GM23338 (cell line): ENCODE measurements at regions not wholly inside any gene's neighbourhood (a gene's known extent, or its start where the extent isn't known, plus 50 kb on each side); places are given as distances from the start of the nearest gene placed in this dataset.

Experiments used
- ATAC-seq: fragments of 200-7000 bp; cut with Tn5 transposase; 3 replicates; pipeline ENCODE4 v1.9.1; 2020
- DNase-seq: peaks from one replicate; pipeline ENCODE4 v3.0.0-alpha.2; 2015; ENCODE audit warnings: low spot score
- H2AFZ ChIP-seq: fragments of 200-600 bp; sonication (generic); 2 replicates; pipeline ENCODE4 v1.8.0; 2016; ENCODE audit warnings: antibody characterized with exemption, mild to moderate bottlenecking, moderate library complexity
- H3F3A ChIP-seq: fragments of 200-600 bp; sonication (generic); replicated peaks from 2 replicates; pipeline ENCODE4 v1.8.0; 2017; ENCODE audit warnings: antibody characterized with exemption, mixed run types, low read depth
- H3K27ac ChIP-seq: fragments of 200-600 bp; sonication (generic); 2 replicates; pipeline ENCODE4 v1.6.1; 2016; ENCODE audit warnings: low read depth
- H3K27me3 ChIP-seq: fragments of 200-600 bp; sonication (generic); 2 replicates; pipeline ENCODE4 v1.8.0; 2016; ENCODE audit warnings: mild to moderate bottlenecking, mixed run types, moderate library complexity; ENCODE audit not compliant: insufficient read depth
- H3K36me3 ChIP-seq: fragments of 200-600 bp; sonication (generic); 2 replicates; pipeline ENCODE4 v1.8.0; 2016; ENCODE audit warnings: mild to moderate bottlenecking; ENCODE audit not compliant: insufficient read depth
- H3K4me1 ChIP-seq: fragments of 200-600 bp; sonication (generic); 2 replicates; pipeline ENCODE4 v1.8.0; 2016; ENCODE audit warnings: mild to moderate bottlenecking, moderate library complexity; ENCODE audit not compliant: insufficient read depth
- H3K4me2 ChIP-seq: fragments of 200-600 bp; sonication (generic); 2 replicates; pipeline ENCODE4 v1.7.1; 2017; ENCODE audit warnings: mixed run types
- H3K4me3 ChIP-seq: fragments of 200-600 bp; sonication (generic); 2 replicates; pipeline ENCODE4 v1.6.1; 2016; ENCODE audit warnings: mixed run types
- H3K79me2 ChIP-seq: fragments of 200-600 bp; sonication (generic); replicated peaks from 2 replicates; pipeline ENCODE4 v1.8.0; 2017; ENCODE audit warnings: mild to moderate bottlenecking; ENCODE audit not compliant: insufficient read depth
- H3K9me2 ChIP-seq: fragments of 200-600 bp; sonication (generic); 2 replicates; pipeline ENCODE4 v1.8.0; 2017; ENCODE audit not compliant: insufficient read depth
- H4K20me1 ChIP-seq: fragments of 200-600 bp; sonication (generic); replicated peaks from 2 replicates; pipeline ENCODE4 v1.8.0; 2017; ENCODE audit warnings: mild to moderate bottlenecking; ENCODE audit not compliant: insufficient read depth
- H3K27ac Mint-ChIP-seq: 2 replicates; pipeline ENCODE4 v1.8.0; 2020; ENCODE audit warnings: inconsistent platforms, mild to moderate bottlenecking, moderate library complexity, mixed read lengths
- H3K27me3 Mint-ChIP-seq: 3 replicates; pipeline ENCODE4 v1.8.0; 2022; ENCODE audit warnings: low read depth, mild to moderate bottlenecking, moderate library complexity, mixed read lengths, inconsistent platforms; ENCODE audit not compliant: insufficient read depth, poor library complexity
- H3K36me3 Mint-ChIP-seq: 3 replicates; pipeline ENCODE4 v1.8.0; 2021; ENCODE audit warnings: low read depth, mild to moderate bottlenecking, inconsistent platforms, moderate library complexity, mixed read lengths
- H3K4me1 Mint-ChIP-seq: 3 replicates; pipeline ENCODE4 v1.8.0; 2020; ENCODE audit warnings: mild to moderate bottlenecking, inconsistent platforms, mixed read lengths
- H3K4me3 Mint-ChIP-seq: 3 replicates; pipeline ENCODE4 v1.8.0; 2021; ENCODE audit warnings: moderate library complexity, mild to moderate bottlenecking, inconsistent platforms, mixed read lengths
- H3K9me3 Mint-ChIP-seq: 3 replicates; pipeline ENCODE4 v1.8.0; 2020; ENCODE audit warnings: moderate library complexity, mild to moderate bottlenecking, inconsistent platforms, mixed read lengths
- CREB1 ChIP-seq: fragments of 250-450 bp; sonication (Bioruptor Pico); IDR thresholded peaks from 2 replicates; pipeline ENCODE4 v1.5.0; 2020; ENCODE audit warnings: low read depth, mild to moderate bottlenecking, moderate library complexity
- CTCF ChIP-seq, 2 experiments: fragments of 200-600 bp in 1 of 2; sonication (generic) in 1 of 2; conservative IDR thresholded peaks; 2 replicates each; pipeline versions ENCODE4 v1.5.1 to v1.6.1; 2016 to 2017; ENCODE audit warnings: antibody characterized with exemption in 2 of 2, low read depth in 2 of 2, mild to moderate bottlenecking in 2 of 2, moderate library complexity in 1 of 2
- ETS1 ChIP-seq: IDR thresholded peaks from 2 replicates; pipeline ENCODE4 v1.6.1; 2016; ENCODE audit warnings: antibody characterized with exemption
- JUNB ChIP-seq: IDR thresholded peaks from one replicate; pipeline ENCODE4 v1.6.1; 2016; ENCODE audit warnings: antibody characterized with exemption; ENCODE audit not compliant: unreplicated experiment
- ZNF114 ChIP-seq: fragments of 250-450 bp; sonication (Bioruptor Pico); IDR thresholded peaks from 2 replicates; pipeline ENCODE4 v1.5.0; 2020; ENCODE audit warnings: mild to moderate bottlenecking, moderate library complexity
- ZNF331 ChIP-seq: fragments of 250-450 bp; sonication (Bioruptor Pico); IDR thresholded peaks from 2 replicates; pipeline ENCODE4 v1.5.0; 2020; ENCODE audit warnings: low read depth, mild to moderate bottlenecking, moderate library complexity
- ZNF462 ChIP-seq: fragments of 250-450 bp; sonication (Bioruptor Pico); IDR thresholded peaks from 2 replicates; pipeline ENCODE4 v1.5.0; 2020; ENCODE audit warnings: mild to moderate bottlenecking, moderate library complexity

GRCh38 chr9:25377039-25377438 lies 301.2 kb downstream of the TUSC1 start (continued):
- TF ChIP-seq ZNF462 (CRISPR knock-in tag), result no peak
- no peak for TF ChIP-seq ZNF331 (CRISPR knock-in tag)
- TF ChIP-seq ETS1, result no peak
- TF ChIP-seq JUNB, result no peak
- no peak for TF ChIP-seq CREB1 (CRISPR knock-in tag)

GRCh38 chr9:25374281-25374680 lies 304.0 kb downstream of the TUSC1 start:
- no peak for ATAC-seq
- H3K36me3 Mint-ChIP-seq, result no peaks in the 10 kb centered on the region; the same call in 2 of the 3 replicates
- DNase-seq, result no peak
- no peaks in the 10 kb centered on the region for H3K27me3 Mint-ChIP-seq
- H2AFZ ChIP-seq, result no peak overlapping the region
- no peak overlapping the region for H3K4me3 Mint-ChIP-seq
- no peaks in the 10 kb centered on the region; the same call in 2 of the 3 replicates for H3K9me3 Mint-ChIP-seq
- H3K79me2 ChIP-seq, result no peaks in the 10 kb centered on the region
- no peaks in the 10 kb centered on the region for H3K4me1 Mint-ChIP-seq
- no peak overlapping the region for H3K27ac ChIP-seq
- no peaks in the 10 kb centered on the region for H3K36me3 ChIP-seq
- H4K20me1 ChIP-seq, result no peaks in the 10 kb centered on the region
- H3K4me2 ChIP-seq, result no peak overlapping the region
- no peaks in the 10 kb centered on the region for H3K9me2 ChIP-seq
- no peak for TF ChIP-seq CTCF (conservative IDR thresholded peaks at IDR 0.05; ENCODE audit: low read depth in 2 of 2)
- TF ChIP-seq ZNF114, result no peak
- H3K27ac Mint-ChIP-seq, result no peak overlapping the region
- no peaks in the 10 kb centered on the region for H3K27me3 ChIP-seq
- no peaks in the 10 kb centered on the region for H3K4me1 ChIP-seq
- H3K4me3 ChIP-seq, result no peak overlapping the region
- no peaks in the 10 kb centered on the region for H3F3A ChIP-seq
